Lower leg skin (tissue), 4 donors: ENCODE measurements at regions not wholly inside any gene's neighbourhood (a gene's known extent, or its start where the extent isn't known, plus 50 kb on each side); places are given as distances from the start of the nearest gene placed in this dataset.

Experiments used
- DNase-seq, 2 donors: peaks; one replicate each; pipeline ENCODE4 v3.0.0-alpha.2; 2019; ENCODE audit warnings: low spot score in 2 of 2
- H3K4me3 ChIP-seq: fragments of 200-600 bp; sonication (generic); 2 replicates; pipeline ENCODE4 v1.5.1; 2017; ENCODE audit warnings: mild to moderate bottlenecking, low read depth; ENCODE audit not compliant: poor library complexity, severe bottlenecking
- POLR2A ChIP-seq, 2 donors: fragments of 450-650 bp; IDR thresholded peaks; one replicate each; pipeline ENCODE4 v1.6.1; 2016 to 2017; ENCODE audit warnings: antibody characterized with exemption in 2 of 2, mild to moderate bottlenecking in 1 of 2, moderate library complexity in 1 of 2
- WGBS, 2 donors: methylation state at CpG; one replicate each; pipeline ENCODE4 v1.1.5; 2018; 5-methylcytosine and 5-hydroxymethylcytosine counted together
- intact Hi-C: fragments of 100-400 bp; cut with DNase I; formaldehyde crosslinking; loops from one replicate; pipeline ENCODE4 v1.15.0; 2023; ENCODE audit warnings: low total_unique reads
- TF ChIP-seq, protein P1 (sequence below), 3 donors: fragments of 450-650 bp; IDR thresholded peaks; one replicate each; pipeline ENCODE4 v1.5.1; 2016; ENCODE audit warnings: antibody characterized with exemption in 3 of 3, mild to moderate bottlenecking in 3 of 3, moderate library complexity in 2 of 3

GRCh38 chr5:67248703-67249589, 52.3 kb upstream of the CD180 start:
- TF ChIP-seq, protein P1, sequence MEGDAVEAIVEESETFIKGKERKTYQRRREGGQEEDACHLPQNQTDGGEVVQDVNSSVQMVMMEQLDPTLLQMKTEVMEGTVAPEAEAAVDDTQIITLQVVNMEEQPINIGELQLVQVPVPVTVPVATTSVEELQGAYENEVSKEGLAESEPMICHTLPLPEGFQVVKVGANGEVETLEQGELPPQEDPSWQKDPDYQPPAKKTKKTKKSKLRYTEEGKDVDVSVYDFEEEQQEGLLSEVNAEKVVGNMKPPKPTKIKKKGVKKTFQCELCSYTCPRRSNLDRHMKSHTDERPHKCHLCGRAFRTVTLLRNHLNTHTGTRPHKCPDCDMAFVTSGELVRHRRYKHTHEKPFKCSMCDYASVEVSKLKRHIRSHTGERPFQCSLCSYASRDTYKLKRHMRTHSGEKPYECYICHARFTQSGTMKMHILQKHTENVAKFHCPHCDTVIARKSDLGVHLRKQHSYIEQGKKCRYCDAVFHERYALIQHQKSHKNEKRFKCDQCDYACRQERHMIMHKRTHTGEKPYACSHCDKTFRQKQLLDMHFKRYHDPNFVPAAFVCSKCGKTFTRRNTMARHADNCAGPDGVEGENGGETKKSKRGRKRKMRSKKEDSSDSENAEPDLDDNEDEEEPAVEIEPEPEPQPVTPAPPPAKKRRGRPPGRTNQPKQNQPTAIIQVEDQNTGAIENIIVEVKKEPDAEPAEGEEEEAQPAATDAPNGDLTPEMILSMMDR (IDR thresholded peaks at IDR 0.05), result no peak
- TF ChIP-seq POLR2A (IDR thresholded peaks at IDR 0.05), result no peak
- H3K4me3 ChIP-seq, result no peak overlapping the region
- intact Hi-C loops, result loop anchor here (10.0 kb wide), 1 partner anchor 1016 kb away; no protein-coding TSS in a partner anchor
- peak in 1 of 2 donors; percentile 63 for DNase-seq
- WGBS, 2 donors, result 47 to 49% methylated on average over 5 of the region's 5 CpGs

DNA sequence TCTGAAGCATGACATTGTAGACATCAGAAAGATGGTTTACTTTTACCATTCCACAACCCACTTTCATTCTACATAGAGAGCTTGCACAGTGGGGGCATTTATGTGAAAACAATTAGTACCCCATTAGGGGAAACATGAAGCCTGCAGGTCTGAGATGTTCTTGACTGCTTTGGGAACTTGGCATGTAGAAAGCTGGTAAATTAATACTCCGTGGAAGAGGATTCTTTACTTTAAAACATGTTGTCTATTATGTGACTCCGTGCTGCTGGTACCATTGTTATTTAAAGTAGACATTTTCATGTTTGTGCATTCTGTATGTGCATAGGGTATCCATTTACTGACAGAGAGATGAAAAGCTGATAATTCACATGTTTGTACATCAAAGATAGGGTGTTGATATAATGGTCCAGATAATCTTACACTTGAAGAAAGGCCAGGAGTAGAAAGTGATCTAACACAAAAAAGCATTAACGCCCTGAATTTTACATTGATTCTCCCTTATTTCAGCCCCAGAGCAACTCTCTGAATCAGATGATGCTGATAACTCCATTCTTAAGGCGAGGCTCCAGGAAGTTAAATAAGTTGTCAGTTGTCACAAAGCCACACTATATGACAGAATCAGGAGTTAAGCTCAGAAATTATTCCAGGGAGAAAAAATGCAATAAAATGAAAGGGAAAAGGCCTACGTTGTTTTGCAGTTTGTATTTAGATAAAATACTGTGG, 50.1 kb upstream of the CD180 start:
- intact Hi-C loops, result loop anchor here (10.0 kb wide), 1 partner anchor 1018 kb away; no protein-coding TSS in a partner anchor
- DNase-seq, result no peak
- no peak overlapping the region for H3K4me3 ChIP-seq
- no peak for TF ChIP-seq POLR2A (IDR thresholded peaks at IDR 0.05)
- TF ChIP-seq, protein P1 (IDR thresholded peaks at IDR 0.05), result no peak
- WGBS, 2 donors, result 50 to 51% methylated on average over 5 of the region's 5 CpGs
